Skeletal muscle satellite cell (primary cell): ENCODE measurements at regions not wholly inside any gene's neighbourhood (a gene's known extent, or its start where the extent isn't known, plus 50 kb on each side); places are given as distances from the start of the nearest gene placed in this dataset.
A peak's percentile ranks its signal among the peaks of the same experiment; 100 is the strongest.
"Not testable (repeated sequence)": the region's sequence is repeated elsewhere in the genome, so short reads cannot be mapped to it uniquely, and the experiment has no call there.

ENCODE experiments used
- H3K27me3 ChIP-seq: 2 replicates; pipeline ENCODE4 v1.7.0; 2013; ENCODE audit warnings: low read length; ENCODE audit not compliant: control insufficient read depth, insufficient read depth
- H3K36me3 ChIP-seq: 2 replicates; pipeline ENCODE4 v1.7.0; 2013; ENCODE audit warnings: mild to moderate bottlenecking, control low read depth, low read length; ENCODE audit not compliant: insufficient read depth
- H3K4me1 ChIP-seq: 2 replicates; pipeline ENCODE4 v1.7.0; 2013; ENCODE audit warnings: low read length; ENCODE audit not compliant: control insufficient read depth, insufficient read depth
- H3K4me2 ChIP-seq: 2 replicates; pipeline ENCODE4 v1.7.0; 2013; ENCODE audit warnings: mild to moderate bottlenecking, low read length
- H3K4me3 ChIP-seq: 2 replicates; pipeline ENCODE4 v1.7.0; 2013; ENCODE audit warnings: low read length
- H3K9ac ChIP-seq: 2 replicates; pipeline ENCODE4 v1.7.0; 2013; ENCODE audit warnings: mild to moderate bottlenecking, low read depth, low read length, moderate library complexity
- H3K9me3 ChIP-seq: replicated peaks from 2 replicates; pipeline ENCODE4 v1.7.0; 2013; ENCODE audit warnings: mild to moderate bottlenecking, control low read depth, low read length

GRCh38 chr4:131883181-131883580 lies 1265.9 kb upstream of the PCDH10 start:
- H3K4me1 ChIP-seq, H3K36me3 ChIP-seq, H3K9me3 ChIP-seq, H3K4me2 ChIP-seq, H3K9ac ChIP-seq, H3K27me3 ChIP-seq, H3K4me3 ChIP-seq: not testable (repeated sequence)

GRCh38 chr4:131925662-131926061 lies 1223.4 kb upstream of the PCDH10 start:
- H3K4me1 ChIP-seq, H3K27me3 ChIP-seq, H3K9ac ChIP-seq, H3K9me3 ChIP-seq, H3K4me2 ChIP-seq, H3K36me3 ChIP-seq, H3K4me3 ChIP-seq: not testable (repeated sequence)

GRCh38 chr4:131967646-131968045 lies 1181.4 kb upstream of the PCDH10 start:
- not testable (repeated sequence) for H3K4me1 ChIP-seq, H3K27me3 ChIP-seq, H3K9ac ChIP-seq, H3K4me3 ChIP-seq, H3K36me3 ChIP-seq, H3K4me2 ChIP-seq, H3K9me3 ChIP-seq

- H3K9ac ChIP-seq = no peak overlapping the region
- no peak overlapping the region for H3K4me3 ChIP-seq
- H3K9me3 ChIP-seq = peaks cover 2% of the 10 kb centered on the region
- H3K36me3 ChIP-seq = no peaks in the 10 kb centered on the region
- H3K4me1 ChIP-seq = no peaks in the 10 kb centered on the region
- no peaks in the 10 kb centered on the region for H3K27me3 ChIP-seq
- H3K4me2 ChIP-seq = peak overlapping the region; percentile 61
These were observed 1174.4 kb upstream of the PCDH10 start for GRCh38 chr4:131974730-131975129.

GRCh38 chr4:131975276-131976132 lies 1173.6 kb upstream of the PCDH10 start:
- not testable (repeated sequence) for H3K4me1 ChIP-seq, H3K9ac ChIP-seq, H3K36me3 ChIP-seq, H3K27me3 ChIP-seq, H3K9me3 ChIP-seq, H3K4me3 ChIP-seq
- peak overlapping the region; percentile 61 for H3K4me2 ChIP-seq

GRCh38 chr4:131976133-131977002 lies 1172.7 kb upstream of the PCDH10 start:
- H3K4me3 ChIP-seq, H3K4me1 ChIP-seq, H3K27me3 ChIP-seq, H3K9ac ChIP-seq, H3K36me3 ChIP-seq, H3K9me3 ChIP-seq: not testable (repeated sequence)
- H3K4me2 ChIP-seq = peak overlapping the region; percentile 61

- H3K4me3 ChIP-seq = no peak overlapping the region
- no peak overlapping the region for H3K9ac ChIP-seq
- H3K27me3 ChIP-seq = no peaks in the 10 kb centered on the region
- peaks cover 2% of the 10 kb centered on the region for H3K9me3 ChIP-seq
- no peak overlapping the region for H3K4me2 ChIP-seq
- H3K36me3 ChIP-seq = no peaks in the 10 kb centered on the region
- no peaks in the 10 kb centered on the region for H3K4me1 ChIP-seq
These were observed 1171.0 kb upstream of the PCDH10 start for GRCh38 chr4:131978120-131978519.

GRCh38 chr4:131989576-131989975 lies 1159.5 kb upstream of the PCDH10 start:
- H3K9ac ChIP-seq = no peak overlapping the region
- H3K36me3 ChIP-seq = no peaks in the 10 kb centered on the region
- H3K4me2 ChIP-seq = no peak overlapping the region
- H3K9me3 ChIP-seq = no peaks in the 10 kb centered on the region
- no peak overlapping the region for H3K4me3 ChIP-seq
- H3K4me1 ChIP-seq = no peaks in the 10 kb centered on the region
- H3K27me3 ChIP-seq = no peaks in the 10 kb centered on the region

GRCh38 chr4:132001542-132001941 lies 1147.6 kb upstream of the PCDH10 start:
- Histone ChIP-seq H3K4me1 (peaks cover 2% of the 10 kb centered on the region), H3K4me2 (no peak overlapping the region), H3K9ac (no peak overlapping the region), H3K4me3 (no peak overlapping the region), H3K36me3 (no peaks in the 10 kb centered on the region), H3K9me3 (no peaks in the 10 kb centered on the region), H3K27me3 (no peaks in the 10 kb centered on the region)

GRCh38 chr4:132003593-132003992 lies 1145.5 kb upstream of the PCDH10 start:
- Histone ChIP-seq H3K9me3 (no peaks in the 10 kb centered on the region), H3K4me2 (no peak overlapping the region), H3K4me1 (peaks cover 2% of the 10 kb centered on the region), H3K9ac (no peak overlapping the region), H3K4me3 (no peak overlapping the region), H3K36me3 (no peaks in the 10 kb centered on the region), H3K27me3 (no peaks in the 10 kb centered on the region)

- Histone ChIP-seq H3K4me1 (no peaks in the 10 kb centered on the region), H3K9ac (no peak overlapping the region), H3K4me3 (no peak overlapping the region), H3K4me2 (no peak overlapping the region), H3K27me3 (no peaks in the 10 kb centered on the region), H3K36me3 (no peaks in the 10 kb centered on the region), H3K9me3 (no peaks in the 10 kb centered on the region)
These were observed 1133.8 kb upstream of the PCDH10 start for GRCh38 chr4:132015321-132015720.
